HS-5 (cell line): ENCODE measurements at regions not wholly inside any gene's neighbourhood (a gene's known extent, or its start where the extent isn't known, plus 50 kb on each side); places are given as distances from the start of the nearest gene placed in this dataset.

Experiments
- DNase-seq: peaks from one replicate; pipeline ENCODE4 v3.0.0-alpha.2; 2012; ENCODE audit warnings: low read depth

GRCh38 chr17:71974051-71974450 is 146.8 kb upstream of the SOX9 start:
- no peak for DNase-seq

- peak; percentile 10 for DNase-seq
Measured at GRCh38 chr17:71975331-71975801, 145.5 kb upstream of the SOX9 start.

- DNase-seq: peak; percentile 83
Measured at GRCh38 chr17:71976011-71976649, 144.7 kb upstream of the SOX9 start.

GRCh38 chr17:71978435-71978834 is 142.4 kb upstream of the SOX9 start:
- no peak for DNase-seq

- no peak for DNase-seq
Measured at GRCh38 chr17:71980171-71980570, 140.6 kb upstream of the SOX9 start.

- DNase-seq: no peak
Measured at GRCh38 chr17:71983828-71984227, 137.0 kb upstream of the SOX9 start.

- DNase-seq: no peak
Measured at GRCh38 chr17:71985111-71986039, 135.4 kb upstream of the SOX9 start.

- no peak for DNase-seq
Measured at GRCh38 chr17:71986886-71987285, 133.9 kb upstream of the SOX9 start.

GRCh38 chr17:71987634-71988033 is 133.2 kb upstream of the SOX9 start:
- no peak for DNase-seq

- no peak for DNase-seq
Measured at GRCh38 chr17:71989117-71989516, 131.7 kb upstream of the SOX9 start.

- DNase-seq: no peak
Measured at GRCh38 chr17:71993363-71993762, 127.5 kb upstream of the SOX9 start.

- no peak for DNase-seq
Measured at GRCh38 chr17:71995590-71995989, 125.2 kb upstream of the SOX9 start.

- peak; percentile 37 for DNase-seq
Measured at GRCh38 chr17:72004011-72004427, 116.8 kb upstream of the SOX9 start.

GRCh38 chr17:72004611-72005331 is 116.0 kb upstream of the SOX9 start:
- DNase-seq: no peak

GRCh38 chr17:72005332-72006163 is 115.3 kb upstream of the SOX9 start:
- DNase-seq: no peak

- peak; percentile 33 for DNase-seq
Measured at GRCh38 chr17:72008236-72008876, 112.5 kb upstream of the SOX9 start.

GRCh38 chr17:72011561-72011960 is 109.3 kb upstream of the SOX9 start:
- DNase-seq: no peak

GRCh38 chr17:72021417-72022041 is 99.3 kb upstream of the SOX9 start:
- DNase-seq: no peak

GRCh38 chr17:72022328-72023275 is 98.2 kb upstream of the SOX9 start:
- DNase-seq: no peak

- DNase-seq: no peak
Measured at GRCh38 chr17:72024457-72024856, 96.4 kb upstream of the SOX9 start.
